ENCODE measurements at regions not wholly inside any gene's neighbourhood (a gene's known extent, or its start where the extent isn't known, plus 50 kb on each side); places are given as distances from the start of the nearest gene placed in this dataset.
A peak's percentile ranks its signal among the peaks of the same experiment; 100 is the strongest.

- DNase-seq (no peak), ATAC-seq (ENCODE audit: poor library complexity) (no peak)
- intact Hi-C loops (cut with DNase I), result no loop called here
Observed at GRCh38 chr2:200750323-200750910, 61.3 kb upstream of the BZW1 start.

DNA sequence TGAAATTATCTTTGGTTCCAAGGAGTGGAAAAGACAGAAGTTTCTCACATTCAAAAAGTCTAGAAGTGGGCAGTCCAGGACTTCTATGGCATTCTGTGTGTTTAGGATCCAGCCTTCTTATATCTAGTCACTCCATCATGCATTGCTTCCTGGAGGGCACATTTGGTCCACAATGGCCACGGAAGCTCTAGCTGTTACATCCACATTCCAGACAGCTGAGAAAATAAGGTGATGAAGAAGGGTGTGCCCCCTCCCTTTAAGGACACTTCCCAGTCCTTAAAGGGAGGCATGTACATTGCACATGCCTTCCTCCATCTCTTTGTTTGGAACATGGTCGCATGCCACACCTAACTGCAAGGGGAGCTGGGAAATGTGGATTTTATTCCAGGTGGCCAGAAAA lies 59.9 kb upstream of the BZW1 start:
- no peak for DNase-seq
- intact Hi-C loops (cut with DNase I), result no loop called here
- no peak for ATAC-seq (ENCODE audit: poor library complexity)

GRCh38 chr2:200752332-200752731 lies 59.4 kb upstream of the BZW1 start:
- DNase-seq, result no peak
- no peak for ATAC-seq (ENCODE audit: poor library complexity)
- intact Hi-C loops (cut with DNase I), result no loop called here

DNA sequence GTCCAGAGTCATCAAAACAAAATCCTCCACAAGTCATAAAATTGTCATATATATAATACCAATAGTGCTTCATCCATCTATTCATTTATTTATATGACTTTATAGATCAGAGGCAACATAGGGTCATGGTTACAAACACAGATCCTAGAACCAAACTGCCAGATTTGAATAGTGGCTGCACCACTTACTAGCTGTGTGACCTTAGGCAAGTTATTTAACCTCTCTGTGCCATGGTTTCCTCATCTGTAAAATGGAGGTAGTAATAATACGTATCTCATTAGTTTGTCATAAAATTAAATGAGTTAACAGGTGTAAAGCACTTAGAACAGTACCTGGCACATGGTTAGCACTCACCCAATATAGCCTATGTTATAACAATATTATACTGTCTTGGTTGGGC lies 58.9 kb upstream of the BZW1 start:
- intact Hi-C loops (cut with DNase I), result no loop called here
- DNase-seq (no peak), ATAC-seq (ENCODE audit: poor library complexity) (no peak)

DNA sequence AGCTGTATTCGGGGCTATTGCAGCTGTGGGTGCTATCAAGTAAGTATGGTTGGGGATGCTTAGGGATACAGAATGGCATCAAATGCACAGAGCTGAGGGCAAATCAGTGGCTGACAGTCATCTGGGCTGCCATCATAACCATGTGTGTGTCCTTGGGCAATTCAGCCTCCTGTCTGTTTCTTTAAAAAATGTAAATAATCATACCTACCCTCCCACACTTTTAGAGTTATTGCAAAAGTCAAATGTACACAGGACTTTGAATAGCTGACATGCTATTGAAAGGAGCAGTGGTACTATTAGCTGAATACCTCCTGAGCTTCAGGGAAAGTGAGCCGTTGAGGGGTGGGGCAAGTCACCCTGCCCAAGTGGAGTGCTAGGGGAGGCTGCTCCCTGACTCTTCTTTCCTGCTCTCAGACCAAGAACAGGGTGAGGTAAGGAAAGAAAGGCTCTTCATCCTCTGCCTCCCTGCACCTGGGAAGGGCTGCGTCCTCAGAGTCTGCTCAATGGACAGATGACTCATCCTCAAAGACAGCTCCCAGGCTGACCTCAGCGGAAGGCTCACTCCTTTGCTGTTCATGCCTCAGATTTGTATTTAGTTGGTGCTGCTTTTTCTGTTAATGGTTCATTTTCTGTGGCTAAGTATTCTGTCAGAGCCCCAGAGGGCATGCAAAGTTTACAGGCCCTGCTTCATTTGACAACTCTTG lies 54.9 kb upstream of the BZW1 start:
- ATAC-seq (ENCODE audit: poor library complexity), result peak; percentile 21
- no peak for DNase-seq
- intact Hi-C loops (cut with DNase I), result no loop called here

DNA sequence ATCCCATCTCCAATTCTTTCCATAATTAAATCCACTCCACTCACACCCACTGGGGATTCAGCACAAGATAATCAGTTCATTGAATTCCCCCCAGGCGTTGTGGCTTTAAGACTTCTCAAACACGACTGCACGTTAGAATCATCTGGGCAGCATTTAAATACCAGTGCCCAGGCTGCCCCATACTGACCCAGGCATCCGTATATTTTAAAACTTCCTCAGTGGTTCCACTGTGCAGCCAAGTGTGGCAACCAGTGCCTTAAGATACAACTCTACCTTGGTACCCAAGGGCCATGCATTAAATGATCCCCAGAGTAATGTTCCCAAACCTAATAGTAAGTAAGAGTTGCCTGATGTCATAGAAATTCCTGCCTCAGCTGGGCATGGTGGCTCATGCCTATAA lies 54.3 kb upstream of the BZW1 start:
- no peak for ATAC-seq (ENCODE audit: poor library complexity)
- intact Hi-C loops (cut with DNase I), result no loop called here
- DNase-seq, result no peak

- intact Hi-C loops (cut with DNase I), result no loop called here
- no peak for ATAC-seq (ENCODE audit: poor library complexity)
- DNase-seq, result no peak
Observed at GRCh38 chr2:200758341-200758740, 53.4 kb upstream of the BZW1 start.

- intact Hi-C loops (cut with DNase I), result no loop called here
- no peak for DNase-seq
- no peak for ATAC-seq (ENCODE audit: poor library complexity)
Observed at GRCh38 chr2:200761266-200761665, 50.4 kb upstream of the BZW1 start.
